CD4-positive, alpha-beta T cell treated with Interleukin-17A for 1 hour (primary cell): ENCODE measurements at regions not wholly inside any gene's neighbourhood (a gene's known extent, or its start where the extent isn't known, plus 50 kb on each side); places are given as distances from the start of the nearest gene placed in this dataset.
"Not testable (repeated sequence)": the region's sequence is repeated elsewhere in the genome, so short reads cannot be mapped to it uniquely, and the experiment has no call there.

Experiments
- DNase-seq: peaks from one replicate; pipeline ENCODE4 v3.0.0-alpha.2; 2020

DNA sequence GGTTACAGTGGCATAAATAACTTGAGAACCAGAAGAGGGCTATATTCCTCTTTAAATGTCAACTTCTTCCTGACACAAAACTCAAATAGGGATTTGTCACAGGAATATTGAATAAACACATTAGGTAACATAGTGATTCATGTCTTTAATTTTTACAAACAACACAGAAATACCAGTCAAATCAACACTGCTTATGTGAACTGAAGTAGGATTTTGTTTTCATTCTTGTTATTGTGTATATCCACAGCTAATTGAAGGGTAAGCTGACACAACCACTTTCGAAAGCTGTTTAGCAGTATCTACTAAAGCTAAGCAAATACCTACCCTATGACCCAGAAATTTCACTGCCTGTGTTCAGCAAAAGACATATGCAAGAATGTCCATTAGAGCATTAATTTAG lies 120.4 kb upstream of the EOLA2 start:
- DNase-seq = no peak

DNA sequence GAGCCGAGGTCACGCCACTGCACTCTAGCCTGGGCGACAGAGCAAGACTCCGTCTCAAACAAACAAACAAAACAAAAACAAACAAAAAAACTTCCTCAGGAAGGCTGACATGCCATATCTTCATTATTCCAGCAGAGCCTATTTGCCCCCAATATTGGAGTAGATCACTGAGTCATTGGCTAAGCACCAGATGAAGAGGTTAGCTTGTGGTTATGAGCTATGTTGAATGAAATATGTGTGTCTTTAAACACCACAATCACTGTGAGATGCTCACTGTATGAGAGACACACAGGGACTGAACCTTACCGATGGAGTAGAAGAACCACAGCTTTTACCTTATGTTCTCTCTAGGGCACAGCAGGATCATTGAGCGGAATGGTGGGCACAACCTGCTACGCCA lies 122.1 kb upstream of the EOLA2 start:
- no peak for DNase-seq

DNA sequence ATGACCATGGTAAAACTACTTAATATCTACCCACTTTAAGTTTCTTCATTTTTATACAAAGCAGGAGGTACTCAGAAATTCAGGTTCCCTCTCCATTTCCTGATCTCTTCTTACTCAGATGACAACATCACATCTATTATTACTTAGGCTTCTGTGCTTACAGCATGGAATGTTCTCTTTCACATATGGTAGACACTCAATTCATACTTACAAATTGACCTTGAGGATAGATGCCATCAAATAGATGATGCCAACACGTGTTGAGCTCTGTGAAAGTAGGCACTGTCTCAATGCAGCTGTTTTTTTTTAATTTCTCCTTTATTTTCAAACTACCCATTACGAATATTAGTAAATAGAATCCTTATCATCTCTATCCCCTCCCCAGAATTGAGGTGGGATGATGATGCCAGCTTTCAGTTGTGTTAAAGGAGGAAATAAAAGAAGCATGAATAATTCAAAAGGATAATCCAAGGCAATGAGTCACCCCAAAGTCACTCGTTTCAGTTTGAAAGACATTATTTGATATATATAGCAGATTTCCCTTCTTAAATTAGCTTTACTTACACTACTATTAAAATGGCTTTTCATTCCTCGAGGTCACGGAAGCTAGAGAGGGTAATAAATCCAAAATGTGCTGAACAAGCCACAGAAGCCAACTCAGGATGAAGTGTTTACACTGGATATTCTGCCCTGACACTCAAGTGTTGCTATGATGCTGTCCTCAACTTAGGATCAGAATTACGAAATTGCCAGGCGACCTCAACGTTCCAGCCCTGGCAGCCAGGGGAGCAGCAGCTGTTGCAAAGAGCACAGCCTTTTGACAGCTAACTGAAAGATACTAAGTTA lies 124.2 kb upstream of the EOLA2 start:
- DNase-seq = no peak

DNA sequence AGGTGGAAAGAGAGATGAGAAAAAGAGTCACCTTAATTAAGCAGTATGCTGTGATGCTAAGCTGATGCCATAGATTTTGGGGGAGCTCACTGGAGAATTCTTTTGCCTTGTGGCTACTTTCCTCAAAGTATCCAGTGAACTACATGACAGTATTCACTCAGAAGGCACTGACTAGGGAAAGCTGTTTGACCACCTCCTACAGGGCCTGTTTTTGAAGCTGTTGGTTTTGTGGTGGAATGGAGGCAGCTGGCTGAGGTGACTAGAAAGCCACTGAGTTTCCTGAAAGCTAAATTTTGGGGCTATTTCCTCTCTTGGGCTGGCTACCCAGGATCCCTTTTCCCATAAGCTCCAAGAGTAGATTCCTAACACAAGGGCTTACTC lies 124.8 kb upstream of the EOLA2 start:
- no peak for DNase-seq

DNA sequence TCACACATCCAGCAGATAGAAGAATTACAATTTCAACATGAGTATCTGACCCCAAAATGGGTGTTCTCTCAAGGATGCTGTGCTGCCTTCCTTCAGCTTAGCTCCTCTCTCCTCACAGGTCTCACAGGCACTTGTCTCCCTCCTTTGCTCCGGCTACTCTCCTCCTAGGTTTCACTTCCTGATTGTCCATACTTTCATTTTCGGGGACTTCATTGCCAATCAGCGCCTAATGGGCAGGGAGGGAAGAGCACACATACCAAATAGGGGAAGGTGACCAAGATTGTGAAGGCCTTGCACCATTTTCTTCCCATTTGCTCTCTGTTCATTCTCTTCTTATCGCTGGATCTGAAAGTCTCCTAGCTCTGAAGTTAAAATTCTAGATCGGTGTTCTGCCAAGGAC lies 125.4 kb upstream of the EOLA2 start:
- DNase-seq = no peak

DNA sequence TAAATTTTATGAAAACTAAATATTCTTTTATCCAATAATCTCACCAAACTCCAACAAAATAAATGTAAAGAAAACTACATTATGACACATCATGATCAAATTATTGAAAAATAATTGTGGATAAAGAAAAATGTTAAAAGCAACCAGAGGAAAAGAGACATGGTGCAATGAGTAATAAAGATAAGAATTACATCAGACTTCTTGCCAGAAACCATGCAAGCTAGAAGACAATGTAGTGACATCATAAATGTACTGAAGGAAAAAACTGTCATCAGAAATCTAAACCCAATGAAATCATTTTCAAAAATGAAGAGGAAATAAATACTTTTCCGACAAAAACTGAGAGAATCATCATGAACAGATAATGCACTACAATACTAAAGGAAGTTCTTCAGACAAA lies 135.9 kb upstream of the EOLA2 start:
- no peak for DNase-seq

DNA sequence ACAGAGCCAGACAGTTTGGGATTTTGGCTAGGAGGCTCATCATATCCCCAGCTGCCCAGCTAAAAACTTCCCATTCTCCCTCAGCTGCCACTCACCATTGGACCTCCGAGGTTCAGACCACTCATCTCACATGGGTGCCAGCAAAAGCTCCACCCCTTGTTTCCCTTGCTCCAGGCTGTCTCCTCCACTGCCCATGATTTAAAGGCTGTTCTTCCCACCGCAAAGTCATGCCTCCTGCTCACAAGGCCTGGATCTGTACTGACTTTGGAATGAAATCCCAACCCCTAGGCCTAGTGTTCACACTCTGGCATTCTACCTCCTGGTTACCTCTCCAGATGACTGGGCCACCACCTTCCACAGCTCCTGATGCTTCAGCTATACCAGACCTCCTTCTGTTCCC lies 142.2 kb upstream of the EOLA2 start:
- no peak for DNase-seq

DNA sequence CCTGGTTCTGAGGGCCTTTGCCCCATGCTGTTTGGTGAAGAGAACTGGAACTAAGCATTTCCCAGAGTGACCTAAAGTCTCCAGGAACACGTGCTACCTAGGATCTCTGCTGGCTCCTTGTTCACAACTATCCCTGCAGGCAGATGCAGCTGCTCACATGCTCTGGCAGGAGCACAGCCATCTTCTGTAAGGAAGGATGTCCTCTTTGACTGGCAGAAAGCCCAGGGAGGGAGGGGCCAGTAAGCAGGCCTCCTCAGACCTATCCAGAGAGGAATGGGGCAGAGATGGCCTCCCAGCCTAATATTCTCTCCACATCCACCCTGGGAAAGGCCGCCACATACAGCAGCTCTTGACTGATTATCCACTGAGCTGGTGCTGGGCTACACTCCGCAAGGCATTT lies 142.8 kb upstream of the EOLA2 start:
- no peak for DNase-seq

DNA sequence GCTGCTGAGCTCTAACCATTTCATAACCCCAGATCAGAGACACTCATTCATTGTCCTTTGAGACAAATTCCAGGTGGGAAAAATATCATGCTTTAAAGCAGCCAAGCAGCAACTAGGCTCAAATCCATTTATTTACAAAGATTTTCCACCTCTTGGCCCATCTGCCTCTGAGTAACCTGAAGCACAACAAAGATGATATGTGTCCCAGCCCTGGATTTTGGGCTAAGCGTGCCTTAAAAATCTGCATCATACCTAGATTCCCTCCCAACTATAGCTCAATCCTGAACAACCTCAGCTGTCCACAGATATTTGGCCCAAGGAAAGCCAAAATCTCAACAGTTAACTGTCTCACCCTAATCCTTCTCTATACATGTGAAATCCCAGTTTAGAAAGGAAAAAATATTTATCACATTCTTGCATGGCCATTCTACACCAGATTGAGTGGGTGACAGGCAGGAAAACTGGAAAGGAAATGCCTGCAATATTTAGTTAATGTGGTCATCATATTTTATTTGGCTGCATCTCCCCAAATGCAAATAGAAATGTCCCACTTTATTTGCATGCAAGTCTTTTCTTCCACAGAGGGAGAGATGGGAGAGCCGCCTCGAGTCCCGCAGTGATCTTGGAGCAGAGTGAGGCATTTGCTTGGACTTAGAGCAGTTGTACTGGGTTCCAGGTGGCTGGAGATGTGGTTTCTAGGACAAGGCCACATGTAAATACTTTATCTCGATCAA lies 146.4 kb upstream of the EOLA2 start:
- DNase-seq = no peak

DNA sequence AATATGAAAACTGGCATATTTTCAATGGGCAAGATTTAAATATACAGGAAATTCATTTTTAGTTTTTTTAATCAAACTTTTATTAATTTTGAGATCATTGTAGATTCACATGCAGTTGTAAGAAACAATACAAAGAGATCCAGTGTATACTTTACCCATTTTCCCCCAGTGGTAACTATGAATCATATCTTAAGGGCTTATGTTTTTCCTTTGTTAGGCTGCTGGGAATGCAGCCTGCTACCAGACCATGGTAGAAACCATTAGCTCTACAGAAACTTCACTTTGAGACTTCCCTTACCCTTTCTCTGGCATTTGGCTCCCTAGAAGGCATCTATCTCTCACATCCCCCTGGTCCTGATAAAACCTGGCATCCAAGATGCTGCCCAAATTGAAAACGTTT lies 147.6 kb upstream of the EOLA2 start:
- no peak for DNase-seq

DNA sequence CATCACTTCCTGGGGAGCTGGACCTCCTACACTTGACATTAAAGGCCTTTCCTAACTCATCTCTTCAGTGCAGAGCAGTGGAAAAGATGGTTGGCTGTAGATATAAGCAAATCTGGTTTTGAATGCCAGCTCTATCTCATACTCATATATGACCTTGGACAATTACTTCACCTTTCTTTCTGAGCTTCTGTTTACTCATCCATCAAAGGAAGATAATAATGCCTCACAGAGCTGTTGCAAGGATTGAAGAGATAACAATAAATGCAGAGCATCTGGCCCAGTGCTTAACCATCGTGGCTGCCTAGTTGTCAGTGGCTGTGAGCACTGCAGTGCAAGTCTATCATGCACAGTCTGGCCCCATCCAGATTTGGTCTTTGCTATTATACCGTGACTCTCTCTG lies 148.1 kb upstream of the EOLA2 start:
- DNase-seq = no peak

DNA sequence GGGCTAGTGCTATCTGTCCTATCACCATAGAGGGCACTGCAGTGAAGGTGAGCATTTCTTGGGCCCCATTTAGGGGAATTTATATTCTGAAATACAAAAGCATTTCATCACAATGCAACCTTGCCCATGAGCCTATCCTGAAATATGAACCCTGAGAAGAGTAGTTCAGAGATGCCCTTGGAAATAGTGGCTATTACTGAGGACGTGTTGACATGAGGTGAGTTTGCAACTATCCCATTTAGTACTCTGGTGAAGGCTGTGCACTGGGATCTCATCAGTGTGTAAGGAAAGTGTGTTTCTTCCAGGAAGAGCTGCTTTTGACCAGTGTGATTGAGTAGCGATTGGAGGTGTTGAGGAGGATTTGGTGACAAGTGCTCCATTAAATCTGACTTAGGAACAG lies 149.3 kb upstream of the EOLA2 start:
- DNase-seq = no peak

DNA sequence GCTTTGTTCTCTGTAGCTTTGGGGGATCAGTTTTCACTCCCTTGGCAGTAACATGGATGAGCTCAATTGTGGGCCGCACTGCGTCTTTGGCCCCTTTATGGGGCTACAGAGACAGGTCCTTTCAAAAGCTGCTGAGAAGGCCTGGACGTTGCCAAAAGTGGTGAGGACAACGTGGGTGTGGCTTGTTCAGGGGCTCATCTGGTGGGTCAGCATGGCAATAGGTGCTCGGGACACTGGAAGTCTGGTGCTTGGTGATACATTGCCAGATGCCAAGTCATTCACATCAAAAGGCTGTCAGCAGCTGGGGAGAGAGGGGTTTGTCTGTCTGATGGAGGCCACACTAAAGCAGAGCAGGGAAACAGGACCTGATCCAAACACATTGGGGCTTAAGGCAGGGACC lies 149.8 kb upstream of the EOLA2 start:
- no peak for DNase-seq

DNA sequence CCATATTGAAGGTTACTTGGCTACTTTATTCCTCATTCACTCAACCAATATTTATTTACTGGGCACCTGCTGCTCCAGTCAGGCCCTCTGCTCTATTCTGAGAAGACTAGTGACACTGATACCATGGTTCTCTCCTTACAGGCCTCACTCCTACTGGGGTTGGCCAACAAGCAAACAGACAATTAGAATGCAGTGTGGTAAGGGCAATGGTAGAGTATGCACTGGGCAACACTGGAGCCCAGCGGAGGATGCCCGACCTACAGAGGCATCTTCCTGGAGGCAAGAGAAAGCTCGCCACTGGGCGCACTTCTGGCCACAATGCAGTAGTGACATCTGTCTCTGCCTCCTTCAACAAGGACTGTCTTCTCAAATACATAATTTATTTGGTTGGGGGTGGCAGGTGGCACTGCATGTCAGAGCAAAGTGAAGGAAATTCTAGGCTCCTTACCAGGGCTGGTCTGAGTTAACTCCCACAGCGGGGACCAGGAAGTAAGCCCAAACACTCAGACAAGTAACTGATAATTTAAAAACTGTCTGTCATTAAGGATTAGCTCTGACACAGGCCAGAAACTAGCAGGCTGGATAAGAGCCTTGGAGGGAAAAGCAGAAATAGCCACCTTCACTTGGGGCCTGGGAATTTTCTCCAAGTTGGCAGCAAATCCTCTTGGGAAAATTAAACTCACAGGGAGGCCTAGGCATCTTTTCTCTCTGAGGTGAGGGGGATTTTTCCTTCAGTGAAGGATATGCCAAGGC lies 150.7 kb upstream of the EOLA2 start:
- DNase-seq = no peak

DNA sequence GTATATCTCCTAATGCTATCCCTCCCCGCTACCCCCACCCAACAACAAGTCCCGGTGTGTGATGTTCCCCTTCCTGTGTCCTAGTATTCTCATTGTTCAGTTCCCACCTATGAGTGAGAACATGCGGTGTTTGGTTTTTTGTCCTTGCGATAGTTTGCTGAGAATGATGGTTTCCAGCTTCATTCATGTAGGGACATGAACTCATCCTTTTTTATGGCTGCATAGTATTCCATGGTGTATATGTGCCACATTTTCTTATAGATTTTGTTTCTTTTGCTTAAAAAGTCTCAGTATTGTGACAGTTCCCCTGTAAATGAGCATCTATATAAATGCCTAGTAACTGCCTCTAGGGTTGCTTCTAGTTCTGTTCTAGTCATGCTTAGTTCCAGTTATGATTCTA lies 153.0 kb upstream of the EOLA2 start:
- not testable (repeated sequence) for DNase-seq

DNA sequence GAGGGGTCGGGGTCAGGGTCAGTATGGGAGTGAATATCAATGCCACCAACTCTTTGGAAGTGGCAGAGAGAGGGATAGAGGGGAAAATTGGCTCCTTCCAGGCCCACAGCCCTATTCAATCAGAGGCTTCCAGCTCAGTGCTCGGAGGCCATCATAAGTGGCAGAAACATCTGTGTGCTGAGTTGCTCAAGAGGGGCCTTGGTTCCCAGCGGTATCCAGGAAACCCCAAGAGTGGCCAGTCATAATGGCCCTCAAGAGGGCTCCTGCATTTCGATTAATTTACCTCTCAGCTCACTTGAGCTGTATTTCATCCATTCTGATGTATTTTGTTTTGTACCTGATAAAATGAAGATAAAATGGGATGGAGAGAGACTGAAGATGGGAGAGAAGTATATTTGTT lies 154.3 kb upstream of the EOLA2 start:
- DNase-seq = no peak

DNA sequence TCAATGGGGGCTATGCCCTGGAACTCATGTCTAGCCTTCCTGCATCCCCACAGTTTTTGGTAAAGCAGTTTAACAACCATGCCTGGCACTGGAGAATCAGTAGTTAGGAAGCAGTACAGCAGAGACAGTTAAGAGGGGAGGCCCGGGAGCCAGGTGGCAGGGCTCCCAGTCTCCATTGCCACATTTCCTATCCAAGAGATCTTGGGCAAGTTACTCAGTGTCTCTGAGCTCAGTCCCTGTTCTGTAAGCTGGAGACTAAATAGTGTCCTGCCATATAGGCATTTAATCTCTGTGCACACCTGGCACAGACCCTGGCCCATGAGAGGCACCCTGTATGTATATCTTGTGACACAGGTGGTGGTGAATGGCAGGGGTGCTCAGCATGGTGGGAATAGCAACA lies 156.1 kb upstream of the EOLA2 start:
- no peak for DNase-seq

DNA sequence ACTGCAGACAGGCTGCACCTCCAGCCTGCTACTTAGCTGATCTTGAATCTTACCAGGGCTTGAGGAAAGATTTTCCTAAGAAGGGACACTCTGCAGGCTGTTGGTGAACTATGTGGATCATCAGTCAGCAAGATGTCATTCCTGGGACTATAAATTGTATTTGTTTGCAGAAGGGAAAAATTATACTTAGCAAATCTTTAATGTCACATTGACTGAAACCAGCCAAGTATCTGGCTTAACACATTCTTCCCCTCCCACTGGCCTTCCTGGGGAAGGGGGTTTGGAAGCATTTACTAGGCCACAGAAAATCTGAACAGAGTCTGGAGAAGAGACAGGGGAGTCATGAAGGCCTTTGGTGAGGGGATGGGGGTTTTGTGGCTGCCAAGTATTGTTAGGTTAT lies 156.7 kb upstream of the EOLA2 start:
- no peak for DNase-seq

DNA sequence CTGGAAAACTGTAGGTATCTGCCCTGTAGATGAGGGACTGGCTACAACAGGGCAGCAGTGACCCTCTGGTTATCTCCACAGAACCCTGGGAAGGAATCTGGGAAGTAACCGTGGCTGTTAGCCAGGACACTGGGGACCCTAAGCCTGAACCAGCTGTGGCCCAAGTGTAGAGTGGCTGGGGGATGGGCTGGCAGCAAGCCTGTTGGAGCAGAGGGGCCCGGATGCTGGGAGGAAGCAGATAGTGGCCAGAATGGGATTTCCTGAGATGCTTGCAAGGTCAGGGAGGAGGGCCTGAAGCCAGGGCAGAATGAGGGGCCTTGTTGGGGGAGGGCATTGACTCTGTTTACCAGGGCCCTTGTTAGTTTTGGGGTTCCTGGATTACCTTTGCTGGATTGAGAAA lies 161.0 kb upstream of the EOLA2 start:
- DNase-seq = no peak

DNA sequence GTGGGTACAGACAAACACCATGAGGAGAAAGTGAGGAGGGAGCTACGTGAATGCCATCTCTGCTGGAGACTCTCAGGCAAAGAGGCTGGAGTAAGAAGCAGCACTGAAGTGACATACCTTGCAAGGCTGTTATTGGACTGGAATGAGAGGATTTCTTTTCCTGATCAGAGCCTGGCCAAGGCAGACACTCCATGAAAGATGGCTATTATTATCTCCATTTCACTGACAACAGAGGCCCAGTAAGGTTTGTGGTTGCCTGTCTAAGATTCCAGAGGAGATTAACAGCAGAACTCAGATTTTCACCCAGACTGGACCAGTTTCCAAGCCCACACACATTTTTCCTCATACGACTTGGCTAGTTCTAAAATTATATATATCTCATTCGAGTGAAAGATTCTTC lies 162.0 kb upstream of the EOLA2 start:
- no peak for DNase-seq

DNA sequence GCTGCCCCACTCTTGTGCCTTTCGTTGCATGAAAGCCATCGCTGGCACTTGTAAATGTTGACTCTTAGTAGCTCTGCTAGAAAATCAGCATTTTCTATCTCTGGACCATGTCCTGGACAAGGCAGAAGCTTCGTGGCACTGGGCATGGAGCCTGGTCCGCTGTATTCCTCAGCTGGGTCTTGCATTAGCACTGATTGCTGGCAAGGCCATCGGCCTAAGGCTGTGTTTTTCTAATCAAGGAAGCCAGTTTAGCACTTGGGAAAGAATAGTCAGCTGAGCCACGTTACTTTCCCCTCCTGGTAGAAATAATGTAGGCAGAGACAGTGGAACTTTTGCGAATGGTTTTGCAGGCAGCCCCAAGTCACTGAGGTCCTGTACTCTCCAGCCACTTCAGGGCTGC lies 180.2 kb upstream of the EOLA2 start:
- no peak for DNase-seq

DNA sequence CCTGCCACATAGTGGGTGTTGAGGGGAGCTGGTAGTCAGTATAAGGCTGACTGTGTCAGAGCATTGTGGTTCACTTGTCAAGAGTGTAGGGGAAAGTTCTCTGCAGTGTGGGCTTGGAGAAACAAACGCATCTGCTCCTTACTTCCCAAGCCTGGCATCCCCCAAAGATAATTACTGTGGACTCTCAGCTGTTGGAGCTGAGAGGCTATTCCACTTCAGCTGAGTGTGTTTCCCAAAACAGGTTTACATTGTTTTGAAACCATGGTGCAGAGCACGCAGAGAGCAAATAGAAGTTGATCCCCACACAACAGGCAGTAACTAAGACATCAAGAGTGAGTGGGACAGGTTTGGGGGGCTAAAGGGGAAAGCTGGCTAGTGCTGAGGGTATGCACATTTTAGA lies 181.0 kb upstream of the EOLA2 start:
- no peak for DNase-seq

DNA sequence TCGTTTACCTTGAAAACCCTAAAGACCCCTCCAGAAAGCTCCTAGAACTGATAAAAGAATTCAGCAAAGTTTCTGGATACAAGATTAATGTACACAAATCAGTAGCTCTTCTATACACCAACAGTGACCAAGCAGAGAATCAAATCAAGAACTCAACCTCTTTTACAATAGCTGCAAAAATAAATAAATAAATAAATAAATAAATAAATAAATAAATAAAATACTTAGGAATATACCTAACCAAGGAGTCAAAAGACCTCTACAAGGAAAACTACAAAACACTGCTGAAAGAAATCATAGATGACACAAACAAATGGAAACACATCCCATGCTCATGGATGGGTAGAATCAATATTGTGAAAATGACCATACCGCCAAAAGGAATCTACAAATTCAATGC lies 186.8 kb upstream of the EOLA2 start:
- not testable (repeated sequence) for DNase-seq

DNA sequence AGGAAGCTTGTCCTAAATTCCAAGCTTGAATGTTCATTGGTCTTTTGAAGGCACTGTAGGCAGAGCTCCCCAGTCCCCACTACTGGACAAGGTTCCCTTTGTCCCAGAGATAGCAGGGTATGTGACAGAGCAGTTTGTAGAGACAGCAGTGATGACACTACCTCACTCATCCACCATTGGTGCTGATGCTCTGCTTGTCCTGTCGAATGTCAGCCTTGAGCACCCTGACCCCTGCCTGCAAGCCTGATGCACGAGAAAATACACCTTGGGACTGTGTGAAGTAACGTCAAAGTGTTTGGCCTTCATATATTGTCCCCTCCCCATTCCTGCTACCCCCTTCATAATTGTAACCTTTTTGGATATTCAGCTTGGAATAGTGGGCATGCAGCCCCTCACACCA lies 188.9 kb upstream of the EOLA2 start:
- no peak for DNase-seq
